Mesenchymal stem cell (in vitro differentiated cells and primary cell): ENCODE measurements at regions not wholly inside any gene's neighbourhood (a gene's known extent, or its start where the extent isn't known, plus 50 kb on each side); places are given as distances from the start of the nearest gene placed in this dataset.

ENCODE experiments used
- DNase-seq: peaks from one replicate; pipeline ENCODE4 v3.0.0-alpha.2; 2013
- H2AFZ ChIP-seq: one replicate; pipeline ENCODE4 v1.6.1; 2013; ENCODE audit warnings: low read depth, mild to moderate bottlenecking, control low read depth, inconsistent platforms, low read length, moderate library complexity
- H2AK5ac ChIP-seq: 2 replicates; pipeline ENCODE4 v1.6.1; 2013; ENCODE audit warnings: low read length, moderate library complexity, mild to moderate bottlenecking, inconsistent platforms; ENCODE audit not compliant: severe bottlenecking
- H2BK120ac ChIP-seq: one replicate; pipeline ENCODE4 v1.6.1; 2013; ENCODE audit warnings: low read depth, mild to moderate bottlenecking, inconsistent platforms, low read length, moderate library complexity
- H2BK12ac ChIP-seq, 2 experiments: one replicate each; pipeline ENCODE4 v1.6.1; 2013; ENCODE audit warnings: inconsistent platforms in 2 of 2, low read length in 2 of 2, mild to moderate bottlenecking in 2 of 2, moderate library complexity in 2 of 2, control low read depth in 1 of 2
- H2BK15ac ChIP-seq: one replicate; pipeline ENCODE4 v1.6.1; 2013; ENCODE audit warnings: mild to moderate bottlenecking, low read depth, inconsistent platforms; ENCODE audit not compliant: poor library complexity, severe bottlenecking
- H2BK5ac ChIP-seq: 2 replicates; pipeline ENCODE4 v1.6.1; 2013; ENCODE audit warnings: low read depth, mild to moderate bottlenecking, low read length, control low read depth, inconsistent platforms; ENCODE audit not compliant: poor library complexity, severe bottlenecking
- H3K14ac ChIP-seq, 2 experiments: one replicate each; pipeline ENCODE4 v1.6.1; 2013; ENCODE audit warnings: inconsistent platforms in 2 of 2, low read length in 2 of 2, control low read depth in 1 of 2, mild to moderate bottlenecking in 1 of 2, moderate library complexity in 1 of 2
- H3K18ac ChIP-seq, 2 experiments: one replicate each; pipeline ENCODE4 v1.6.1; 2013; ENCODE audit warnings: inconsistent platforms in 2 of 2, low read length in 2 of 2, control low read depth in 1 of 2, low read depth in 1 of 2, mild to moderate bottlenecking in 1 of 2
- H3K23ac ChIP-seq, 2 experiments: one replicate each; pipeline ENCODE4 v1.6.1; 2013; ENCODE audit warnings: inconsistent platforms in 2 of 2, low read length in 2 of 2, mild to moderate bottlenecking in 2 of 2, moderate library complexity in 2 of 2, control low read depth in 1 of 2
- H3K27ac ChIP-seq: 2 replicates; pipeline ENCODE4 v1.5.1; 2013; ENCODE audit warnings: mild to moderate bottlenecking, moderate library complexity, low read length, control low read depth, inconsistent platforms; ENCODE audit not compliant: poor library complexity, severe bottlenecking
- H3K27me3 ChIP-seq, 2 experiments: 2 replicates each; pipeline versions ENCODE4 v1.6.1 to v1.7.0; 2013; ENCODE audit warnings: low read length in 2 of 2, mild to moderate bottlenecking in 2 of 2, moderate library complexity in 2 of 2, control low read depth in 1 of 2, inconsistent platforms in 1 of 2; ENCODE audit not compliant: control insufficient read depth in 1 of 2, insufficient read depth in 1 of 2
- H3K36me3 ChIP-seq, 2 experiments: 2 replicates each; pipeline versions ENCODE4 v1.6.1 to v1.7.0; 2013; ENCODE audit warnings: low read length in 2 of 2, control low read depth in 1 of 2, inconsistent platforms in 1 of 2, low read depth in 1 of 2, mild to moderate bottlenecking in 1 of 2; ENCODE audit not compliant: insufficient read depth in 2 of 2, control insufficient read depth in 1 of 2
- H3K4ac ChIP-seq, 2 experiments: one replicate each; pipeline ENCODE4 v1.6.1; 2013; ENCODE audit warnings: inconsistent platforms in 2 of 2, low read length in 2 of 2, mild to moderate bottlenecking in 2 of 2, moderate library complexity in 2 of 2, control low read depth in 1 of 2, low read depth in 1 of 2
- H3K4me1 ChIP-seq: 2 replicates; pipeline ENCODE4 v1.6.1; 2013; ENCODE audit warnings: low read depth, low read length, control low read depth; ENCODE audit not compliant: control insufficient read depth, insufficient read depth
- H3K4me2 ChIP-seq: 2 replicates; pipeline ENCODE4 v1.6.1; 2013; ENCODE audit warnings: low read length, mild to moderate bottlenecking, inconsistent platforms; ENCODE audit not compliant: poor library complexity, severe bottlenecking
- H3K4me3 ChIP-seq, 2 experiments: 2 replicates each; pipeline versions ENCODE4 v1.5.1 to v1.7.0; 2013; ENCODE audit warnings: low read length in 2 of 2, mild to moderate bottlenecking in 2 of 2, control low read depth in 1 of 2, low read depth in 1 of 2; ENCODE audit not compliant: insufficient read depth in 1 of 2
- H3K79me1 ChIP-seq: replicated peaks from 2 replicates; pipeline ENCODE4 v1.6.1; 2013; ENCODE audit warnings: mild to moderate bottlenecking, control low read depth, low read length, inconsistent platforms; ENCODE audit not compliant: poor library complexity, severe bottlenecking
- H3K9ac ChIP-seq: 2 replicates; pipeline ENCODE4 v1.7.0; 2013; ENCODE audit warnings: mild to moderate bottlenecking, low read length, moderate library complexity
- H3K9me3 ChIP-seq: 2 replicates; pipeline ENCODE4 v1.7.0; 2013; ENCODE audit warnings: mild to moderate bottlenecking, low read length; ENCODE audit not compliant: control insufficient read depth
- H4K8ac ChIP-seq: one replicate; pipeline ENCODE4 v1.6.1; 2013; ENCODE audit warnings: inconsistent platforms, mild to moderate bottlenecking, low read length, moderate library complexity
- H4K91ac ChIP-seq: one replicate; pipeline ENCODE4 v1.6.1; 2013; ENCODE audit warnings: mild to moderate bottlenecking, low read length, inconsistent platforms
- WGBS: methylation state at CpG from one replicate; pipeline ENCODE4 v1.1.7; 2013; ENCODE audit warnings: mixed read lengths; 5-methylcytosine and 5-hydroxymethylcytosine counted together

DNA sequence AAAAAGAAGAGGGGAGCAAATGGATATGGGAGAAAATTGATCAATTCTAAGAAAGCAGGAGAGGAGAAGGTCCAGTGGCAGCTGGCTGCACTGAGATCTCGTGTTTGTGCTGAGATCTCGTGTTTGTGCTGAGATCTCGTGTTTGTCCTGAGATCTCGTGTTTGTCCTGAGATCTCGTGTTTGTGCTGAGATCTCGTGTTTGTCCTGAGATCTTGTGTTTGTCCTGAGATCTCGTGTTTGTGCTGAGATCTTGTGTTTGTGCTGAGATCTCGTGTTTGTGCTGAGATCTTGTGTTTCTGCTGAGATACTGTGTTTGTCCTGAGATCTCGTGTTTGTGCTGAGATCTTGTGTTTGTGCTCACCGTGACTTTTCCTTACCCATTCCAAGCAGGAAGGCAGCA lies 254.4 kb downstream of the BCL2 start:
- H3K36me3 ChIP-seq, result no peaks in the 10 kb centered on the region
- H3K9ac ChIP-seq, result no peak overlapping the region
- H3K14ac ChIP-seq, result no peak overlapping the region
- H2BK15ac ChIP-seq, result no peak overlapping the region
- H3K4me1 ChIP-seq, result peaks cover 3% of the 10 kb centered on the region
- H3K27me3 ChIP-seq, result peaks cover 8 to 18% of the 10 kb centered on the region in 2 experiments
- H4K8ac ChIP-seq, result no peak overlapping the region
- no peak for DNase-seq
- H3K18ac ChIP-seq, result no peak overlapping the region
- H3K4me3 ChIP-seq, result no peak overlapping the region
- no peaks in the 10 kb centered on the region for H3K9me3 ChIP-seq
- no peak overlapping the region for H2BK5ac ChIP-seq
- H3K79me1 ChIP-seq, result no peaks in the 10 kb centered on the region
- no peak overlapping the region for H4K91ac ChIP-seq
- no peak overlapping the region for H3K4ac ChIP-seq
- no peak overlapping the region for H2BK120ac ChIP-seq
- no peak overlapping the region for H3K27ac ChIP-seq
- WGBS, result 82% methylated on average over 10 of the region's 10 CpGs
- H3K23ac ChIP-seq, result no peak overlapping the region
- H3K4me2 ChIP-seq, result no peak overlapping the region
- no peak overlapping the region for H2BK12ac ChIP-seq
- no peak overlapping the region for H2AK5ac ChIP-seq
- no peak overlapping the region for H2AFZ ChIP-seq

DNA sequence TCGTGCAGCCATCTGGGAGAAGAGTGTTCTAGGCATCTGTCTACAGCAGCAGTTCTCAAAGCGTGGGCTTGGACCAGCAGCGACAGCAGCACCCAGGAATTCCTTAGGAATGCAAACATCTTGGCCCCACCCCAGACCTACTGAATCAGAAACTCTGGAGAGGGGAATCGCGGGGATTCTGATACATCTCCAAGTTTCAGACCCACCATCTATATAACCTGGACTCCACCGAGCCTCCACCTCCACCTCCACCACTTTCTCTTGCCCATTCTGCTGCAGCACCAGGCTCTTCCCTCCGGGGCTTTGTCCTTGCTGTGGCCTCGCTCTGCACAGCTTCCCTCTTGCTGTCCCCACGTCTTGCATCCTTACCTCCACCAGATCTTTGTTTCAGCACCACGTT lies 256.4 kb downstream of the BCL2 start:
- Histone ChIP-seq H3K4me2 (no peak overlapping the region), H2BK5ac (no peak overlapping the region), H3K23ac (no peak overlapping the region), H3K36me3 (no peaks in the 10 kb centered on the region), H3K9ac (no peak overlapping the region), H4K91ac (no peak overlapping the region), H3K4me3 (no peak overlapping the region), H3K18ac (no peak overlapping the region), H2BK15ac (no peak overlapping the region), H2BK120ac (no peak overlapping the region), H3K9me3 (no peaks in the 10 kb centered on the region), H3K4ac (no peak overlapping the region), H2BK12ac (no peak overlapping the region), H3K4me1 (peaks cover 3% of the 10 kb centered on the region), H3K79me1 (no peaks in the 10 kb centered on the region), H3K14ac (no peak overlapping the region), H4K8ac (no peak overlapping the region), H2AFZ (no peak overlapping the region), H2AK5ac (no peak overlapping the region), H3K27me3 (peaks cover 8 to 12% of the 10 kb centered on the region in 2 experiments), H3K27ac (no peak overlapping the region)
- 71% methylated on average over 10 of the region's 10 CpGs for WGBS
- no peak for DNase-seq

GRCh38 chr18:63062246-63062645 lies 257.3 kb downstream of the BCL2 start:
- no peak overlapping the region for H3K27ac ChIP-seq
- H3K14ac ChIP-seq, result no peak overlapping the region
- H3K4me2 ChIP-seq, result no peak overlapping the region
- H3K9ac ChIP-seq, result no peak overlapping the region
- H3K36me3 ChIP-seq, result no peaks in the 10 kb centered on the region
- H3K4me3 ChIP-seq, result no peak overlapping the region
- peaks cover 3% of the 10 kb centered on the region for H3K4me1 ChIP-seq
- no peak overlapping the region for H2BK120ac ChIP-seq
- peaks cover 8 to 12% of the 10 kb centered on the region in 2 experiments for H3K27me3 ChIP-seq
- H2BK5ac ChIP-seq, result no peak overlapping the region
- H3K79me1 ChIP-seq, result no peaks in the 10 kb centered on the region
- H4K8ac ChIP-seq, result no peak overlapping the region
- H3K18ac ChIP-seq, result no peak overlapping the region
- 84% methylated on average over 4 of the region's 4 CpGs for WGBS
- H2AFZ ChIP-seq, result no peak overlapping the region
- no peaks in the 10 kb centered on the region for H3K9me3 ChIP-seq
- H2AK5ac ChIP-seq, result no peak overlapping the region
- no peak overlapping the region for H2BK15ac ChIP-seq
- no peak for DNase-seq
- H3K23ac ChIP-seq, result no peak overlapping the region
- H4K91ac ChIP-seq, result no peak overlapping the region
- no peak overlapping the region for H3K4ac ChIP-seq
- H2BK12ac ChIP-seq, result no peak overlapping the region

GRCh38 chr18:63061303-63061702 lies 258.3 kb downstream of the BCL2 start:
- H4K91ac ChIP-seq, result no peak overlapping the region
- peaks cover 3% of the 10 kb centered on the region for H3K4me1 ChIP-seq
- H3K23ac ChIP-seq, result no peak overlapping the region
- no peak overlapping the region for H3K4ac ChIP-seq
- no peak overlapping the region for H2BK5ac ChIP-seq
- no peaks in the 10 kb centered on the region for H3K9me3 ChIP-seq
- H2BK120ac ChIP-seq, result no peak overlapping the region
- peaks cover 8 to 16% of the 10 kb centered on the region in 2 experiments for H3K27me3 ChIP-seq
- no peaks in the 10 kb centered on the region for H3K79me1 ChIP-seq
- H3K14ac ChIP-seq, result no peak overlapping the region
- DNase-seq, result no peak
- H2AFZ ChIP-seq, result no peak overlapping the region
- no peak overlapping the region for H3K18ac ChIP-seq
- no peak overlapping the region for H4K8ac ChIP-seq
- H3K4me2 ChIP-seq, result no peak overlapping the region
- H2BK12ac ChIP-seq, result no peak overlapping the region
- no peak overlapping the region for H3K4me3 ChIP-seq
- no peaks in the 10 kb centered on the region for H3K36me3 ChIP-seq
- WGBS, result 95% methylated on average over 6 of the region's 6 CpGs
- H3K27ac ChIP-seq, result no peak overlapping the region
- no peak overlapping the region for H3K9ac ChIP-seq
- H2BK15ac ChIP-seq, result no peak overlapping the region
- H2AK5ac ChIP-seq, result no peak overlapping the region
